Posterior vena cava (tissue), 2 donors: ENCODE measurements at regions not wholly inside any gene's neighbourhood (a gene's known extent, or its start where the extent isn't known, plus 50 kb on each side); places are given as distances from the start of the nearest gene placed in this dataset.
"Not testable (repeated sequence)": the region's sequence is repeated elsewhere in the genome, so short reads cannot be mapped to it uniquely, and the experiment has no call there.

Source experiments
- DNase-seq: peaks from one replicate; pipeline ENCODE4 v3.0.0-alpha.2; 2020; ENCODE audit warnings: low spot score
- intact Hi-C, 2 donors: fragments of 100-400 bp; cut with DNase I; formaldehyde crosslinking; loops; one replicate each; pipeline versions ENCODE4 v1.14.1 to v1.14.2; 2022 to 2023
- donor health status: DM: yes; HTN: yes; CAD: no.
- donor health status: DM: yes; HTN: yes; CAD: no.

DNA sequence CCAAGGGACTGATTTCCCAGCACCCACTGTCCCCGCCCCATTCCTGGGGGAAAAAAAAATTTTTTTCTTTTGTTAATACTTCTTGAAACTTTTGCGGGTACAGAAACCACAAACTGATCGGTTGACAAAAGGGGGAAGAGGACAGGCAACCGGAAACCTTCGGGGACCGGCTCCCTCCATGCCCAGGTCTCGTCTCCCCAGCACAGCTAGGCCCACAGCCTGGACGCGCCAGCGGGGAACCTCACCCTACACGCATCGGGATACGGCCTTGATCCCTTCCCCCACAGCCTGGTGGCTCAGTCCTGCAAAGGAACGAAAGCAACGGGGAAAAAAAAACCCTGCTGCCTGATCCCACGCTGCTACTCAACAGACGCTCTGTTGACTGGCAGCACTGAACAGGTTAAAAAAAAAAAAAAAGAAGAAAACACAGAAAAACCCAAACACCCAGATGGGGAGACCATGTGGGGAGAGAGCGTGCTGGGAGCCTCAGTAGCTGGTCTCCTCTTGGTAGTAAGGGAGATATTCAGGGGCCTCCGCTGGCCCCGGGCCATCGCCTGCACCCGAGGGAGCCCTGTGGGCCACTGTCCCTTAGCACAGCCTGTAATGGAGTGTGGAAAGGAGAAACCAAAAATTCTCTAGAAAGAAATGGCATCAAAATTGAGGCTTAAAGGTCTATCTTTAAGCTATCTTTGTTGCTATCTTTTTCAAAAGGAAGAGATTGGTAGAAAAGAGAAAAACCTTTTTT lies 185.7 kb downstream of the POTEC start:
- intact Hi-C loops, DNase-seq: not testable (repeated sequence)

DNA sequence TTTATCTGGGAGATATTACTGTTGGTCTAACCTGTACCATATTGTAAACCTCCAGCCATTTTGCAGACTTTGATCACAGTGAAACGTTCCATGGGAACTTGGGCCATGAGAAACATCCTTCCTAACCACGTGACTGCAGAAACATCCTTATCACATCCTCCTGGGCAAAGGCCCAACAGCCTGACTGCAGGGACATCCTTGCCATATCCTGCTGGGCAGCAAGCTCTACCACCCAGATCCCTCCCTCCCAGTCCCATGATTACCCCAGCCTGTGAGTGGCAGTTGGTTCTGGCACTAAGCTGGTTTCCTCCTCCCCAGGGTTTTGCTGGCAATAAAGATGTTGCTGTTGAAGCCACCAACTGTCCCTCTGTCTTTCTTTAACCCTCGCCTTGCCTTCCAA lies 201.2 kb downstream of the POTEC start:
- DNase-seq, intact Hi-C loops: not testable (repeated sequence)

- intact Hi-C loops, DNase-seq: not testable (repeated sequence)
Observed at GRCh38 chr18:14336017-14336416, 203.8 kb upstream of the ZNF519 start.

GRCh38 chr18:14321217-14321616 lies 189.0 kb upstream of the ZNF519 start:
- intact Hi-C loops, result not testable (repeated sequence)

DNA sequence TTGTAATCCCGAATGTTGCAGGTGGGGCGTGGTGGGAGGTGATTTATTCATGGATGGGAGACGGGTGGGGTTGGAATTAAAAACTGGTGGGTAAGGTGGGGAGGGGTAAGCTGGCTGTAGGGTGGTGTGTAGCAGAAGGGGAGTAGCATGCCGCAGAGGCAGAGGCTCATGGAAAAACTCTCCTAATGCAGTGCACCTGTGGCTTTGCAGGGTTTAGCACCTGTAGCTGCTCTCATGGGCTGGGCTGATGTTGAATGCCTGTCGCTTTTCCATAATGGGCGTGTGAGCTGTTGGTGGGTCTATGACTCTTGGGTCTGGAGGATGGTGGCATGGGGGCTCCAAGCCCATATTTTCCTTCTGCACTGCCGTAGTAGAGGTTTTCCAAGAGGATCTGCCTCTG lies 169.0 kb upstream of the ZNF519 start:
- intact Hi-C loops, DNase-seq: not testable (repeated sequence)

More at GRCh38 chr18:14321217-14321616, 189.0 kb upstream of the ZNF519 start:
- DNase-seq, result not testable (repeated sequence)

DNA sequence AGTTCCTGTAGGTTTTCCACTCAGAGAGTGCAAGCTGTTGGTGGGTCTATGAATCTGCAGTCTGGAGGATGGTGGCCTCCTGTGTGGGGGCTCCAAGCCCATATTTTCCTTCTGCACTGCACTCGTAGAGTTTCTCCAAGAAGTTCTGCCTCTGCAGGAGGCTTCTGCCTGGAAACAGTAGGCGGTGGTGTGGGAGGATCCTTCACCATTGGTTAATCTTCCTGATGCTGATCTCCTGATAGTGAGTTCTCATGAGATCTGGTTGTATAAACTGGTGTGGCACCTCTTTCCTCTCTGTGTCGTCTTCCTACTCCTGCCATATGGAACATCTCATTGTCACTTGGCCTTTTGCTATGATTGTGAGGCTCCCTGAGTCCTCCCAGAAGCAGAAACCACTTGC lies 162.8 kb upstream of the ZNF519 start:
- DNase-seq, intact Hi-C loops: not testable (repeated sequence)

- no peak for DNase-seq
- intact Hi-C loops, result no loop called here
Observed at GRCh38 chr18:14285053-14285452, 152.8 kb upstream of the ZNF519 start.

GRCh38 chr18:14275391-14275790 lies 143.2 kb upstream of the ZNF519 start:
- DNase-seq, intact Hi-C loops: not testable (repeated sequence)

DNA sequence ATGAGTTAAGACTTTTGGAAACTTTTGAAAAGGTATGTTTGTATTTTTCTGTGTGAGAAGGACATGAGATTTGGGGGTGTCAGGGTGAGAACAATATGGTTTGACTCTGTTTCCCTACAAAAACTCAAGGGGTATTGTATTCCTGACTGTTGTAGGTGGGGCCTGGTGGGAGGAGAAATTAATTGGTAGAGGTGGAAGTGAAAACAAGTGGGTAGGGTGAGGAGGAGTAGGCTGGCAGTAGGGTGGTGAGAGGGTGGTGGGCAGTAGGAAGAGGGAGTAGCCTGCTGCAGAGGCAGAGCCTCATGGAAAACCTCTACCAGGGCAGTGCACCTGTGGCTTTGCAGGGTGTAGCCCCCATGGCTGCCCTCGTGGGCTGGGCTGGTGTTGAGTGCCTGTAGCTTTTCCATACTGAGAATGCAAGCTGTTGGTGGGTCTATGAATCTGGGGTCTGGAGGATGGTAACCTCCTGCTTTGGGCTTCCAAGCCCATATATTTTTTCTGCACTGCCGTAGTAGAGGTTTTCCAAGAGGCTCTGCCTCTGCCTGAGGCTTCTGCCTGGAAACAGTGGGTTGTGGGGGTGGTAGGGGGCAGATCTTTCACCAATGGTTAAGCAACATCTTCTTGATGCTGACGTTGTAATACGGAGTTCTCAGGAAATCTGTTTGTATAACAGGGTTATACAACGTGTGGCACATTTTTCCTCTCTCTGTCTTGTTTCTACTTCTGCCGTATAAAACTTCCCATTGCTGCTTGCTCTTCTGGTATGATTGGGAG lies 133.6 kb upstream of the ZNF519 start:
- DNase-seq, intact Hi-C loops: not testable (repeated sequence)

- DNase-seq, intact Hi-C loops: not testable (repeated sequence)
Observed at GRCh38 chr18:14262786-14263185, 130.6 kb upstream of the ZNF519 start.

DNA sequence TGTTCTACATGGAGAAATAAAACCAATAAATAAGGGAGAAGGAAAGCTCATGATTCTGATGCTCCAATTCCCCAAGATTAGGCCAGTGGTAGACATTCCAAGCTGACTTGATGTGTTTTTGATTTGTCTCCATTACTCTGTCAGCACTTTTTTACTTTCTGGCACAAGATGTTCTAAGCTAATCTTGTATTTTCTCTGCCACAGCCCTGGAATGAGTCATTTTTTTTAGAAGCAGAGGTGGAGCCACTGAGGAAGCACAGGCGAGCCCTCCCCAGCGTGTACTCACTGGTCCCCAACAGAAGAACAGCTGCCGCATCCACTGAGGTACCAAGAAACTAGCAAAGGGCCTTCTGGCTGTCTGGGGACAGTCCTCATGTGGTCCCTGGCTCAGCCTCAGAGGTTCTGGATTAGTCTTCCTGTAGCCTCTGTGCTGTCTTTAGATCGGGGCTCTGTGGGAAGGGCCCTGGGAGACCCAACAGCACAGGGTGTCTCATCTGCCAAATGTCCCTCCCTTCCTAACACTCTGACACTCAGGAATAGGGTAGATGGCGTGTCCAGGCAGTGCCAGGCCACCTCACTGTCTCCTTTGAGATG lies 117.9 kb upstream of the ZNF519 start:
- intact Hi-C loops, DNase-seq: not testable (repeated sequence)

DNA sequence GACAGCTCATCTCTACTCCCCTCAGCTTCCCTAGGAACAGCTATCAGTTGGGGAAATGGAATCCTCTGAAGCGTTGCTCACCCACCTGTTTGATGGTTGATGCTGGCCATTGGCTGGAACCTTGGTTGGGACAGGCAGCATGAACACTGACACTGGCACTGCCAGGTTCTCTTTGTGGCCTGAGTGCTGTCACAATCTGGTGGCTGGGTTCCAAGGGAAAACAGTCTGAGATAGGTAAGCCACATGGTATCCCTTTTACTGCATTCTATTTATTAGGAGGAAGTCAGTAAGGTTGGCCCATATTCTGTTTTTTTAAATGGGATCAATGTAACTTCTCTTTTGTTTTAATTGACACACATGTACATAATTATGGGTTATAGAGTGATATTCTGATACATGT lies 107.0 kb upstream of the ZNF519 start:
- DNase-seq, intact Hi-C loops: not testable (repeated sequence)

DNA sequence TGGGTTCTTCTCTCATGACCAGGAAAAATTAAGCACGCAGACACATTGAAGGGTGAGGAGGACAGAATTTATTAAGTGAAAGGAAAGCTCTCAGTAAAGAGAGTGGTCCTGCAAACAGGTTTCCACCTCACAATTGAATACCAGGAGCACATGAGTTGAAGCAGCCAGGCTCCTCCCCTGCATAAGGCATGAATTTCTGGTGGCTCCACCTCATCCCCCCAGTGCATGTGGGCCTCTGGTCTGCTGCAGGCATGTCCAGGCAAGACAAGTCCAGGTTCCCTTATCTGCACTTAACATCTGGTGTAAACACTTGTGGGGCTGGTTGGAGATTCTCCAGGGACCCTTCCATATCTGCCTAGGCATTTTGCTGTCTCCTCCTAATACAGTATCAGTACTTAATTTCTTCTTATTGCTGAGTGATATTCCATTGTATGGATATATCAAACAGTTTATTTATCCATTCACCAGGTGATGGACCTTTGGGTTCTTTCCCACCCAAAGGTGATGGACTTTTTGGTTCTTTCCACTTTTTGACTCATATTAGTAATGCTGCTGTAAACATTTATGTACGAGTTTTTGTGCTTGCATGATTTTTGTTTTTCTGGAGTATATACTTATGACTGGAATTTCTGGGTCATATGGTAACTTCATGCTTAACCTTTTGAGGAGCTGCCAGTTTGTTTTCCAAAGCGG lies 104.3 kb upstream of the ZNF519 start:
- intact Hi-C loops, DNase-seq: not testable (repeated sequence)

DNA sequence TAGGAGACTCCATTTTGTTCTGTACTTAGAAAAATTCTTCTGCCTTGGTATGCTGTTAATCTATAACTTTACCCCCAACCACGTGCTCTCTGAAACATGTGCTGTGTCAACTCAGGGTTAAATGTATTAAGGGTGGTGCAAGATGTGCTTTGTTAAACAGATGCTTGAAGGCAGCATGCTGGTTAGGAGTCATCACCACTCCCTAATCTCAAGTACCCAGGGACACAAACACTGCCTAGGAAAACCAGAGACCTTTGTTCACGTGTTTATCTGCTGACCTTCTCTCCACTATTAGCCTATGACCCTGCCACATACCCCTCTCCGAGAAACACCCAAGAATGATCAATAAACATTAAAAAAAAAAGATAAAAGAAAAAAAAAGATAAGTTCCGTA lies 93.0 kb upstream of the ZNF519 start:
- DNase-seq, intact Hi-C loops: not testable (repeated sequence)

DNA sequence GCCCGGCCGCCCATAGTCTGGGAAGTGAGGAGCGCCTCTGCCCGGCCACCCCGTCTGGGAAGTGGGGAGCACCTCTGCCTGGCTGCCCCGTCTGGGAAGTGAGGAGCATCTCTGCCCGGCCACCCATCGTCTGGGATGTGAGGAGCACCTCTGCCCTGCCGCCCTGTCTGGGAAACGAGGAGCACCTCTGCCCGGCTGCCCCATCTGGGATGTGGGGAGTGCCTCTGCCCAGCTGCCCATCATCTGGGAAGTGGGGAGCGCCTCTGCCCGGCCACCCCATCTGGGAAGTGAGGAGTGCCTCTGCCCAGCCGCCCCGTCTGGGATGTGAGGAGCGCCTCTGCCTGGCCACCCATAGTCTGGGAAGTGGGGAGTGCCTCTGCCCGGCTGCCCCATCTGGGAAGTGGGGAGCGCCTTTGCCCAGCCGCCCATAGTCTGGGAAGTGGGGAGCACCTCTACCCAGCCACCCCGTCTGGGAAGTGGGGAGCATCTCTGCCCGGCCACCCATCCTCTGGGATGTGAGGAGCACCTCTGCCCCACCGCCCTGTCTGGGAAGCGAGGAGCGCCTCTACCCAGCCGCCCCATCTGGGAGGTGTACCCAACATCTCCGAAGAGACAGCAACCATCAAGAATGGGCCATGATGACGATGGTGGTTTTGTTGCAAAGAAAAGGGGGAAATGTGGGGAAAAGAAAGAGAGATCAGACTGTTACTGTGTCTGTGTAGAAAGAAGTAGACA lies 92.5 kb upstream of the ZNF519 start:
- DNase-seq, intact Hi-C loops: not testable (repeated sequence)

- intact Hi-C loops, DNase-seq: not testable (repeated sequence)
Observed at GRCh38 chr18:14223919-14224318, 91.7 kb upstream of the ZNF519 start.

- intact Hi-C loops, DNase-seq: not testable (repeated sequence)
Observed at GRCh38 chr18:14223231-14223822, 91.1 kb upstream of the ZNF519 start.
